GM21717 (cell line): ENCODE measurements at regions not wholly inside any gene's neighbourhood (a gene's known extent, or its start where the extent isn't known, plus 50 kb on each side); places are given as distances from the start of the nearest gene placed in this dataset.
"Not testable (repeated sequence)": the region's sequence is repeated elsewhere in the genome, so short reads cannot be mapped to it uniquely, and the experiment has no call there.

Experiments used
- ATAC-seq: cut with Tn5 transposase; IDR thresholded peaks from one replicate; pipeline ENCODE4 v1.9.1; 2021; ENCODE audit warnings: mild to moderate bottlenecking, moderate library complexity; ENCODE audit not compliant: unreplicated experiment

DNA sequence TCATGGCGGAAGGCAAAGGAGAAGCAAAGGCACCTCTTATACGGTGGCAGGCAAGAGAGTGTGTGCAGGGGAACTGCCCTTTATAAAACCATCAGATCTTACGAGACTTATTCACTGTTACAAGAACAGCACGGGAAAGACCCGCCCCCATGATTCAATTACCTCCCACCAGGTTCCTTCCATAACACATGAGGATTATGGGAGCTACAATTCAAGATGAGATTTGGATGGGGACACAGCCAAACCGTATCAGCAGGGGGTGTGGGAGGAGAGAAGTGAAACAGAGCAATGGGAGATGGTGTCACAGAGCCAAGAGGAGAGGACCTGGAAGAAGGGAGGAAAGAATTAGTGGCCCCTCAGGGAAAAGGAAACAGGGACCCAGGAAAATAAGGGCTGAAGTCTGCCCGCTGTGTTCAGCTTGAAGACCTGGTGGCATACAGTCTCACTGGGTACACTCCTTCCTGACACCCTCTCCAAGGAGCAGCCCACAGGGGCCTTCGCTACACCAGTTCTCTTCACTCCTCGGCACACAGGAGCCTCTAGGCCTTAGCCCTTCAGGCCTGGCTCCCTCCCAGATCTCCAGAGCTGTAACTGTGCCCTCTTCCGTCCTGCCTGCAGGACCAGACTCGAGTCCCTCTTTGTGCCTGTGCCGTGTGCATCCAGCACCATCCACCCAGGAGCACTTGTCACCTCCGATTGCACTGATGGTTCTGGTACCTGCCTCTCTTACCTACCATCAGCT, 262.1 kb downstream of the EIPR1 start:
- no peak for ATAC-seq

DNA sequence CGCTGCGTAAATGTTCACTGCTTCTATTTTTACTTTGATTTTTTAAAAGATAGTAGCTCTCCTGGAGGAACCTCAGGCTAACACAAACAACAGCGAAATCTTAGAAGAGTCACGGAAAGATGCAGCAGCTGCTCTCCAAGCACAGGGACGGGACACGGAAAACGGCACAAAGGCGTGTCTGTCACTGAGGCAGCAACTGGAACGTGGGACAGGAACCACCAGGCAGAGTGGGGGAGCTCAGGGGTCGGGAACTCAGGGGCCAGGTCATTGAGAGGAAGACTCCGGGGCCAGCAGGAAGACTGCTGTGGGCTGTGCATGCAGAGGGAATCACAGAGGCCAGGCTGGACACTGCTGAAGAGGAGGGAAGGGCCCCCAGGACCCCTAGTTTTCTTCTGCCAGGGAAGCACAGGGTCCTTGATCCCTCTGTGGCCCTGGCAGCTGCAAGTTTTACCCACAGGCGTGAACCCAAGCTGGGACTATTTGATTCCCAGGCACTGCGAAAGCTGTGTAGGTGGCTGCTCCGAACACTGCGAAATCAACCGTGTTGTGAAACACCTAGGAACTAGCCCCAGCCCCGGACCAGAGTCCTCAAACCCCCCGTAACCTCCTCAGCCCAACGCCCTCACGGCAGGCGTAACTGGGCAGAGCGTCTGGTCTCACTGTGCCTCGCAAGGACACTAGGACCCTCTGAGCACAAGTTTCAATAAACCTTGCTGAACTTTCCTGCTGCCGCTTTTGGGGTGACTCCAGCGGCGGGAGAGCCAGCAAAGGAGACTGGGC, 263.0 kb downstream of the EIPR1 start:
- no peak for ATAC-seq

DNA sequence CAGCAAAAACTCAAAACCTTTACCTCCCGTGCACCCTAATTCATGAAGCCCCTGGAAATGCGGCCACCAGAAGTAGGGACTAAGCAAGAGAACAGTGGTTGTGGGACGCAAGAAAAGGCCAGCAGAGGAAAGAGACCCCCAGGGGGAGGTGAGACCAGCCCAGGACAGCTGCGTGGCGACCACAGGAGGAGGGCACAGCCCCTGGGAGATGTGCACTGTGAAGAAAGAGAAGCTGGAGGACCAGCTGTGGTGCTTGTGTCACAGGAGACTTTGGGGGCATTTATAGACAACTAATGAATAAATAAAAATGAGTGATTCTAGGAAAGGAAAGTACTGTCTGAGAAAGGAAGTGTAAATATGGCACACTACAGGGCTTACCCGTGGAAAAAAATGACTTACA, 263.8 kb downstream of the EIPR1 start:
- ATAC-seq, result no peak

DNA sequence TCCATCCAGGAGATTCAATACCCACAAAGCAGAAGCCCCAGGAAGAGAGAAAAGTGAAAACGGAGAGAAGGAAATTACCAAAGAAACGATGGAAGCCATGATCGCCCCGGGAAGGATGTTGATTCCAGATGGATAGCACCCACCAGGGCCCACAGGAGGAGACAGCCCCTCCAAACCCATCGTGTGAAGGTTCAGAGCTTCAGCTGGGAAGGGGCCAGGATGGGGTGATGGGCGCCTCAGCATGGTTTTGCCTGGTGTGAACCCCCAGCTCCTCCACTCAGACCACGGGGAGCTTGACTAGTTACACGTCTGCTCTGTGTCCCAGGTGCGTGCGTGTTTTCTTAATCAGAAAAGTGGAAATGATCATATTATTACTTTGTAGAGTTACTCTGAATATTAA, 264.5 kb downstream of the EIPR1 start:
- ATAC-seq, result no peak

DNA sequence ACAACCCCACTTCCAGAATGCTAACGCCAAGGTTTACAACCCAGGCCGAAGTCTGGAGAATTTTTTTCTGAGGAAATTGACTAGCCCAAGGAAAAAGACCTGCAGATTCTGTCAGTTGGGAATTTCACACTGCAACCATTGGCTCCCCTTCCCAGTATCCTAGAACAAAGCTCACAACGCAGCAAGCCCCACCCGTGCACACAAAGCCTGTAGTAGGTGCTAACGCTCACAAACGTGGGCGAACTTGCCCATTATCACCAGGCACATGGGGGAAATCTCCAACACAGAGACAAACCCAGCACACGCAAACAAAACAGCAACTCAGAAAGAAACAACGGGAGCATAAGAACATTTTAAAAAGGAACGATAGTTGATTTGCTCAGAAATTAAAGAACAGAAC, 265.1 kb downstream of the EIPR1 start:
- no peak for ATAC-seq

DNA sequence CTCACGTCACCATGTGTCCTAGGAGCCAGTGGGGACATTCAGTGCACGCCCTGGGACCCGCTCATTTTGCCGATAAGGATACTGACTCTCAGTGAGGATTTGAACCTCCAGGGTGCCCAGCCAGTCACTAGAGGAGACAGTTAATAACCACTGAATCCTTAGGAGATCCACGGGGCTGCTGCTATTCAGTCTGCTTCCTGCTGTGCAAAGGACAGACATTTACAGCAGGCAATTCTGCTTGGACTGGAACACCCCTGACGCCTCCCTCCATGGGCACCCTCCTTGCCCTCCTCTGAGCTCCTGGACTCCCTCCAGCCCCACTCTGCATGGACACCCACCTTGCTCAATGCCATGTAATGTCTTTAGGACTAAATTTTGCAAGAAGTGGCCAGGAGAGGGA, 265.5 kb downstream of the EIPR1 start:
- no peak for ATAC-seq

DNA sequence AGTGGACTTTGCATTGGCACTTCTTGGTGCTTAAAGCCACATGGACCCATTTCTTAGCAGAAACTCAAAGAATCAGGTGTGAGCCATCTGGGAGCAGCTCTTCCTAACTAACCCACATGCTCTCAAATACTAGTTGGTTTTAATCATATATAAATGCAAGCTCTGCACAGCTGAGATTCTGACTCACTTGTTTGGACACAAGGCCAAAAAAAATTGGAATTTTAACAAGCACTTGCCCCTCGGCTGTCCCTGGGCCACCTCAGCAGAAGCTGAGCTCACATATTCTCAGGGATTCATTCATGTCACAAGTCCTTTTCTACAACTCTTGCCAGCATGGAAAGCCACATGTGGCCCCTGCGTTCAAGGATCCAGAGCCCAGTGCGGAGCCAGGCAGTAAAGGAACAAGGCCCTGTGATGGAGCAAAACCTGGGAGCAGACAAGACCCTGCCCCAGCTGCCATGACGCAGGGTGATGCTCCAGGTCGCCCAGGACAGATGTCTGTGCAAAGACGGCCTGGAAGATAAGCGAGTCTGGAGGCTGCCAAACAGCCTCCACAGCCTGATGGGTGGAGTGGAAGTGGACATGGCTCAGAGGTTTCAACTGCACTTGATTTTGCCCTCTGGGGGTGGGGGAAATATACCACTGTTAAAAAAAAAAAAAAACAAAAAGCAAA, 266.5 kb downstream of the EIPR1 start:
- ATAC-seq, result no peak

DNA sequence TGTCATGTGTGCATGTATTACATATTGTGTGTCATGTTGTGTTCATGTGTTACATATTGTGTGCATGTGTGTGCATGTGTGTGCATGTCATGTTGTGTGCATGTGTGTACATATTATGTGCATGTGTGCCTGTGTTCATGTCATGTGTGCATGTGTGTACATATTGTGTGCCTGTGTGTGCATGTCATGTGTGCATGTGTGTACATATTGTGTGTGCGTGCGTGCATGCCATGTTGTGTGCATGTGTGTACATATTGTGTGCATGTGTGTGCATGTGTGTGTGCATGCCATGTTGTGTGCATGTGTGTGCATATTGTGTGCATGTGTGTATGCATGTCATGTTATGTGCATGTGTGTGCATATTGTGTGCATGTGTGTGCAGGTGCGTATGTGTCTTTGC, 267.1 kb downstream of the EIPR1 start:
- ATAC-seq, result no peak

DNA sequence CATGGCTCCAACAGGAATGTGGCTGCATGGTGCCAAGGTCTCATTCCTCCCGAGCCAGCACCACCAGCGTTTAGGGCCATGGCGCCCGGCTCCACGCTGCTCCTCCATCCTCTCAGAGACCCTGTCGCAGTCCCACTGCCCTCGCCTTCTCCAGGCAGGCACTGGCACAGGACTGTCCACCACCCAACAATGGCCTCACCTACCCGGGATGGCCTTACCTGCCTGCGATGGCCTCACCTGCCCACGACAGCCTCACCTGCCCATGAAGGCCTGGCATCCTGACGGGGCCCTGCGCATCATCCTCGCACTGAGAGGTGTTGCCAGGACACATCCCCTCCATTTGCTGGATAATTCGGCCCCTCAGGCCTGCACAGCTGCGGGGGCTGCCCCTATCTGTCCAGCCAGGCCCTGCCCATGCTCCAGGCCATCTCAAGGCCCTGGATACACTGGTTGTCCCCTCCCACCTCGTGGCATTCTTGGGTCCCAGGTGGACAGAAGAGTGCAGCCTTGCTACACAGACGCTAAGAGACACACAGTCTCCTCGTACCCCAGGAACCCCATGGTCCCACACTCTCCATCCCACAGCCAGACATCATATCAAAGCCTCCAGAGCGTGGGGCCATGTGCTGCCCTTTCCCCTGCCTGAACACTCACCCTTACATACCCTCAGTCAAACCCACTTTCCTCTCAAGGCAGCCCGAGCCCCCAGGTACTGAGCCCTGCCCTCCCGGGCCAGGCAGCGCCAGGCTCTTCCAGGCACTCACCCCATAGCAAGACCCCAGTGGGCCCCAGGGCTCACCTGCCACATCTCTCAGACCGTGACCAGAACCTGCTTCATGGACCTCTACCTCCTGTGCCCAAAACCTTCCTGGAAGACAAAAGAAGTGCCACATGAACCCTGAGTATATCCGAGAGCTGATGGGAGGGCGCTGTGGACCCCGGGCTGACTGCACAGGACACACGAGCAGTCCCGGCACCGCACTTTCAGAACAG, 268.6 kb downstream of the EIPR1 start:
- no peak for ATAC-seq

DNA sequence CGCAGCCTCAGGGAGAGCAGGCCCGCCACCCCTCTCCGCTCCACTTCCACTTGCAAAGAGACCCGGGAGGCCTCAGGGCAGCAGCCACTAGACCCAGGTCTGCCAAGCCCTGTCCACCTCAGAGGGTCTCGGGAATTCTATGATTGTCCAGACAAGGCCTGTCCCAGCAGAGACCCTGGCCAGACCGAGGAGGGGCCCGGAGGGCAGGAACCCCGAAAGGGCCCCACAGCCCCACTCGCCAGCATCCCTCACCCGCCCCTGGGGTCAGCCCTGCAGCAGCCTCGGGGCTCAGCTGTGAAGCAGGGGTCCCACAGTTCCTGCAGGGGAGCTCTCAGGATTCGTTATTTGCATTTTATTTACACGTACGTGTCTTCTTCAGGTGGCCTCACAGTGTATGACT, 269.5 kb downstream of the EIPR1 start:
- ATAC-seq, result no peak

DNA sequence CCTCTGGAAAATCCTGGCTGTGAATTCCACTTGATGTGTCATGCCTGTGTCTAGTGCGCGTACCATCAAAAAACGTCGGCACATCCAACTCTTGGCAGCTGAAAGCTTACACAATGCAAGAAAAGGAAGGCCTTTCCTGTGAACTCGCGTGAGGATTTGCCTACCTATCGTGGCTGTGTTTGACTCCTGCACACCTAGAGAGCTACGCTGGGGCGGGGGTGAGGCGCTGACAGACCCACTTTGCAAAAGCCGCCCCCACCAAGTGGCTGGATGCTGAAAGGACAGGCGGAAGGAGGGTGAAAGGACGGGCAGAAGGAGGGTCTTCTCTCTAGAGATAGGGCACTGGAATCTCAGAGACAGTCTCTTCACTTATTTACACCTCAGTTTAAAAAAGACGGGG, 270.1 kb downstream of the EIPR1 start:
- no peak for ATAC-seq

DNA sequence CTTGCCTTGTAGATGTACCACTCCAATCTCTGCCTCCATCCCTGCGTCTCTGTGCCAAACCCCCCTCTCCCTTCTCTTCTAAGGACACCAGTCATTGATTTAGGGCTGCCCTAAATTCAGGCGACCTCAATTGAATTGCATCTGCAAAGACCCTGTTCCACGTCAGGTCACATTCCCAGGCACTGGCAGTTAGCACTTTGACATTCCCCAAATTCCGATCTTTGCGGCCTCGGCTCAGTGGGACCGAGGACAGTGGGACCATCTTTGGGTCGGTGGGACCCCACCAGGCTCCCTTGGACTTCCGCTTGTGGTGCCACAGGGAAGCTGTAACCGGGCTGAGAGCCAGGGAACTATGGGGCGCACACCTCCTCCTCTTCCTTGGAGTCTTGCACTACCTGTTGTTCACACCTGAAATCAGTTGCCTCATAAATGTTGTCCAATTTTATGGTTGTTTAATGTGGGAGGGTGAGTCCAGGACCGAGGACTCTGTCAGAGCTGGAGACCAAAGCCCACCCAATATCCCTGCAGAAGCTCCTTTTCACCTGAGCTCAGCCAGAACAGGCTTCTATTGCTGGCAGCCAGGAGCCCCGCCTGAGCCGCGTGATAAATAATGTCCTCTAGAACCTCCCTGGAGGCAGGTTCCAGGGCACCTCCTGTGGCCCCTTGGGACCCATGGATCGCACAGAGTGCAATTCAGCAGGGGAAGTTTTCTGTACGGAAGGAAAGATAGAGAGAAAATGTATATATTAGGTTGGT, 271.6 kb downstream of the EIPR1 start:
- no peak for ATAC-seq

DNA sequence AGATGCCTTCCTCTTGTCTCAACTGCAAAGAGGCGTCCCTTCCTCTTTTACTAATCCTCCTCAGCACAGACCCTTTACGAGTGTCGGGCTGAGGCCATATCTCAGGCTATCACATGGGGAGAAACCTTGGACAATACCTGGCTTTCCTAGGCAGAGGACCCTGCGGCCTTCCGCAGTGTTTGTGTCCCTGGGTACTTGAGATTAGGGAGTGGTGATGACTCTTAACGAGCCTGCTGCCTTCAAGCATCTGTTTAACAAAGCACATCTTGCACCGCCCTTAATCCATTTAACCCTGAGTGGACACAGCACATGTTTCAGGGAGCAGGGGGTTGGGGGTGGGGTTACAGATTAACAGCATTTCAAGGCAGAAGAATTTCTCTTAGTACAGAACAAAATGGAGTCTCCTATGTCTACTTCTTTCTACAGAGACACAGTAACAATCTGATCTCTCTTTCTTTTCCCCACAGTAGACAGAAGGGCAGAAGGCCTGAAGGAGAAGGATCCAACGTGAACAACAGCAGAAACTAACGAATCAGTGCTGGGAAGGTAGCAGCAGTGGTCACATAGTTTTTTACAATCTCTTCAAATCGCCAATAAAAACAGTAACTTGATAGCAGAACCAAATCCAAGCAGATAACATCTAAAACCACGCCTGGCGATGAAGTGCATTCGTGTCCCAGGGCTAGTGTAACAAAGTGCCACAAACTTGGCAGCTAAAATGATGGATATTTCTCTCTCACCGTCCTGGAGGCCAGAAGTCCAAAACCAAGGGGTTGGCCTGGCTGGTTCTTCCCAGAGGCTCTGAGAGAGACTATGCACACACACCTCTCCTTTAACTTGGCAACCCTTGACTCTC, 272.4 kb downstream of the EIPR1 start:
- not testable (repeated sequence) for ATAC-seq

DNA sequence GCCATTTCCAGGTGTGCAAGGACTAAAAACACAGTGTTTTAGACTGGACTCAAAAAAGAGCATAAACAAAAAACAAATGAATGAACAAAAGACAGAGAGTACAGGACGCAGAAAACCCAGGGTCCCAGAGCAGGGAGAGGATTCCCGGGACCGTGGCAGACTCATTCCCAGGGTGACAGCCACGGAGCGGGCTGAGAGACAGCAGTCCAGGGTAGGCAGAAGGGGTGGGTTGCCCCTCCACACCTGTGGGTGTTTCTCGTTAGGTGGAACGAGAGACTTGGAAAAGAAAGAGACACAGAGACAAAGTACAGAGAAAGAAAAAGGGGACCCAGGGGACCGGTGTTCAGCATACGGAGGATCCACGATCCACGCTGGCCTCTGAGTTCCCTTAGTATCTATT, 273.4 kb downstream of the EIPR1 start:
- no peak for ATAC-seq

DNA sequence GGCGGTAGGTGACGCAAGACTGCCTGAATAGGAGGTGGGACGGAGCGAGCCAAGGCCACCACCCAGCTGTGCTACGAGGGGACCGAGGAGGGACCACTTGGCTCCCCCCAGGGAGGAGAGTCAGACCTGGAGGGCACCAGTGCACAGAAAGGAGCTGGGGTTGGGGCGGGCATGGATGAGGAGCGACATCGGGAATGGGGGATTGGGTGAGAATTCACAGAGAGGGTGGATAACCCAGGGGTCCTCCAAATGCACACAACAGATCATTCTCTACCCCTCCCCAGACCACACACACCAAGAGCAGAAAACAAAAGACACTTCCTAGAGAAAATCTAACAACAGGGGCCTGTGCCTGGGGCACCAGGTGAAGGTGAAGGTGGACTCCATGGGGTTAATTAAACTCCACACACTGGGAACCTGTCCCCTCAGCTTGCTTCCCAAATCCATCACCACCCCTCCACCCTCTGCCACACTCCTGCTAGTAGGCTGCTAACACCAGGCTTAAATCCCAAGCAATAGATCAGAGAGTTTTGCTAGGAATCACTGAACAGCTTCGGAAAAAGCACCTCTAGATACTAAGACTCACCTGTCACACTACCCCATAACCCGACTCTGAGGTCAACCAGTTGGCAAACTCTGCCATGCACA, 274.6 kb downstream of the EIPR1 start:
- ATAC-seq, result no peak

DNA sequence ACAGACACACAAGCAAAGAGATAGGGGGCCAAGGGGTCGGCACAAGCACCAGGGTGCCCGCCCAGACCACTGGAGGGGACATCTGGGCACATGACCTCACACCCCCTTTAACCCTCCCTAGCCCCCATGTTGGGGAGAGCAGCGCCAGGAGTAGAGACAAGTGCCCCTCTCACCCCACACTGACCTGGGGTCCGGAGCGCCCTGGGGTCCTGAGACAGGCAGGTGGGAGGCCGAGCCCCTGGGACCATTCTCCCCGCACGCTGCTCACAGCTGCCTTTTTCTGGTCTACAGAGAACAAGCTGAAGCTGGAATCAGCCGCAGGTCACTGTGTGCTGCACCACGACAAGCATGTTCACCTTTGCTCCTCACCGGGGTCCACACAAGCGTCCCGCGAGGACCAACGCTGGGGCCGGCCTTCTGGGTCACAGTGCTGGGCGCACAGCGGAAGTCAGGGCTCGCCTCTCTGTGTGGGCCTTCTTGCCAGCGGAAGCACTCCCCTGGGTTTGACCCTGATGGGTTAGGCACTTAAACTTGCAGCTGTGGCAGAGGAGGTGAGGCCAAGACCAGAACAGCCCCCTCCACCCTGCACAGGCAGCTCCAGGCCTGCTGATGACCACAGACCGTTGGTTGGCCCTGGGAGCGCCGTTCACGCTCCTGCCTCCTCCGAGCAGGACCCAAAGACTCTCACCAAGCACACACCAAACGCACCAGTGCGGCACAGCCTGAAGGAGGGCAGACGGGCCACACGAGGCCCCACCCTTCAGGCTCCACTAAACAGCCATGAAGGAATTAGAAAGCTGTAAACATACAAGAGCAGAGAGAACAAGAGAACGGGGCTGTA, 275.3 kb downstream of the EIPR1 start:
- no peak for ATAC-seq

DNA sequence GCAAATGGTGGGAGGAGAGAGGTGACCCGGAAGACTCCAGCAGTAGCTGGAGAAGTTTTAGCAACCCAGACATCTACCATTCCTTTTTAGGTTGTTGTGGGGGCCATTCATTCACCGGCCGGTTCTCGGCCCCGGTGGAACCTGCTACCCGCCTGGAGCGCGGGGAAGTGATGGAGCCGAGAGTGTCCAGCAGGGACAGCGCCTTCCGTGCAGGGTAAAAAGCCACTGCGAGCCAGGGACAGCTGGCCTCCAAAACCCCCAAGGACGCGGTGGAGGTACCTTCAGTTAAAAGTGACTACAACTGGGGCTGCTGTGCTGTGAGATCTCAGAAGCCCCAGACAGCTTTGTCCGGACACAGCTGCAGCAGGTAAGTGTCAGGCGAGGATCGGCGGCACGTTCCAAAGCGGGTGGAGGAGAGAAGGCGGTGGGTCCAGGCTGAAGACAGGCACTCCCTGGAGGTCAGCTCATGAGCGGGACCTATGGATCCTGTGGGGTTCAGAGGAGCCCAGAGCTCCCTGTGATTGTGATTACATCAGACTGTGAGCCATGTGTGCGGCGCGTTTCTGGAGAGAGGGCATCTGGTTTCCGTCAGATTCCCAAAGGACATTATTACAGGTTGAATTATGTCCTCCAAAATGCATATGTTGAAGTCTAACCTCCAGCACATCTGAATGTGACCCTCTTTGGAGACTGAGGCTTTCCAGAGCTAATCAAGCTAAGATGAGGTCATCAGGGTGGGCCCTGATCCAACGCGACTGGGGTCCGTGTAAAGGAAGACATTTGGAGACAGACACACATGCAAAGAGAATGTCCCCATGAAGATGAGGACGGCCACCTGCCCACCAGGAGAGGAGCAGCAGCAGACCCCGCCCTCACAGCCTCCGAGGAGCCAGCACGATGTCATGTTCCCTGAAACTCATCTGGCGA, 276.3 kb downstream of the EIPR1 start:
- no peak for ATAC-seq
